Kidney (tissue), 13 donors: ENCODE measurements at regions not wholly inside any gene's neighbourhood (a gene's known extent, or its start where the extent isn't known, plus 50 kb on each side); places are given as distances from the start of the nearest gene placed in this dataset.
A peak's percentile ranks its signal among the peaks of the same experiment; 100 is the strongest.

Experiments
- DNase-seq, 5 donors: peaks; one replicate each; pipeline ENCODE4 v3.0.0-alpha.2; 2013 to 2020
- FAIRE-seq: peaks from 2 replicates; lab custom pipeline; 2012; peaks lifted over from hg19 to GRCh38; lab: Jason Lieb, UNC
- H3K27ac ChIP-seq, 2 donors: one replicate each; pipeline ENCODE4 v1.7.0; 2013; ENCODE audit warnings: low read depth in 2 of 2, low read length in 2 of 2, inconsistent platforms in 1 of 2
- H3K27me3 ChIP-seq: one replicate; pipeline ENCODE4 v1.7.1; 2013; ENCODE audit warnings: low read length, inconsistent platforms; ENCODE audit not compliant: control insufficient read depth, insufficient read depth
- H3K36me3 ChIP-seq, 3 donors: one replicate each; pipeline versions ENCODE4 v1.7.0 to v1.7.1; 2013; ENCODE audit warnings: low read length in 3 of 3, control low read depth in 1 of 3, inconsistent platforms in 1 of 3; ENCODE audit not compliant: insufficient read depth in 3 of 3, control insufficient read depth in 2 of 3
- H3K4me1 ChIP-seq, 3 donors: one replicate each; pipeline versions ENCODE4 v1.7.0 to v1.7.1; 2013; ENCODE audit warnings: low read length in 3 of 3, inconsistent platforms in 1 of 3, low read depth in 1 of 3; ENCODE audit not compliant: control insufficient read depth in 2 of 3, insufficient read depth in 2 of 3
- H3K4me3 ChIP-seq, 3 donors: one replicate each; pipeline versions ENCODE4 v1.7.0 to v1.8.1; 2013; ENCODE audit warnings: low read length in 3 of 3, control low read depth in 1 of 3, inconsistent platforms in 1 of 3
- H3K9ac ChIP-seq, 3 donors: one replicate each; pipeline versions ENCODE4 v1.7.0 to v1.7.1; 2013; ENCODE audit warnings: low read length in 3 of 3, control low read depth in 1 of 3, inconsistent platforms in 1 of 3
- H3K9me3 ChIP-seq, 3 donors: one replicate each; pipeline versions ENCODE4 v1.7.0 to v1.7.1; 2013; ENCODE audit warnings: low read length in 3 of 3, control low read depth in 1 of 3, inconsistent platforms in 1 of 3; ENCODE audit not compliant: control insufficient read depth in 2 of 3, insufficient read depth in 1 of 3
- CTCF ChIP-seq: IDR thresholded peaks from 3 replicates; pipeline ENCODE4 v1.5.1; 2012; ENCODE audit warnings: mild to moderate bottlenecking, moderate library complexity, borderline replicate concordance; ENCODE audit not compliant: insufficient read depth; ENCODE audit errors: extremely low read depth
- intact Hi-C: fragments of 100-400 bp; cut with DNase I; formaldehyde crosslinking; loops from one replicate; pipeline ENCODE4 v1.11.1; 2022
- donor health status: control.
- donor health status: control.
- donor health status: control.
- donor health status: control.
- donor health status: control.
- donor health status: DM: yes; HTN: yes; CAD: no.
- donor health status: Normal renal cell carcinoma (clear cell type).

- no peaks in the 10 kb centered on the region for H3K36me3 ChIP-seq
- TF ChIP-seq CTCF = no peak
- no peak overlapping the region for H3K9ac ChIP-seq
- DNase-seq (no peak), FAIRE-seq (no peak)
- H3K27me3 ChIP-seq = no peaks in the 10 kb centered on the region
- intact Hi-C loops = no loop called here
- no peak overlapping the region for H3K4me3 ChIP-seq
- H3K27ac ChIP-seq = no peak overlapping the region
- H3K4me1 ChIP-seq = no peaks in the 10 kb centered on the region
- no peaks in the 10 kb centered on the region for H3K9me3 ChIP-seq
These were observed 65.6 kb upstream of the NEURL1B start for GRCh38 chr5:172575416-172575815.

GRCh38 chr5:172574871-172575223, 66.2 kb upstream of the NEURL1B start:
- intact Hi-C loops = no loop called here
- DNase-seq (peak in 3 of 5 donors; percentile 39 to 80 (median 43)), FAIRE-seq (no peak)
- no peaks in the 10 kb centered on the region for H3K4me1 ChIP-seq
- no peaks in the 10 kb centered on the region for H3K9me3 ChIP-seq
- no peak overlapping the region for H3K4me3 ChIP-seq
- H3K36me3 ChIP-seq = no peaks in the 10 kb centered on the region
- no peak overlapping the region for H3K9ac ChIP-seq
- H3K27me3 ChIP-seq = no peaks in the 10 kb centered on the region
- H3K27ac ChIP-seq = no peak overlapping the region
- no peak for TF ChIP-seq CTCF

GRCh38 chr5:172573986-172574870, 66.8 kb upstream of the NEURL1B start:
- H3K9ac ChIP-seq = no peak overlapping the region
- FAIRE-seq (no peak), DNase-seq (peak in 1 of 5 donors; percentile 56)
- H3K9me3 ChIP-seq = no peaks in the 10 kb centered on the region
- intact Hi-C loops = no loop called here
- H3K4me3 ChIP-seq = no peak overlapping the region
- H3K27me3 ChIP-seq = no peaks in the 10 kb centered on the region
- H3K36me3 ChIP-seq = no peaks in the 10 kb centered on the region
- TF ChIP-seq CTCF = no peak
- no peaks in the 10 kb centered on the region for H3K4me1 ChIP-seq
- H3K27ac ChIP-seq = no peak overlapping the region
